HepG2 (cell line): ENCODE measurements at regions not wholly inside any gene's neighbourhood (a gene's known extent, or its start where the extent isn't known, plus 50 kb on each side); places are given as distances from the start of the nearest gene placed in this dataset.

Experiments used
- CHD4 ChIP-seq: fragments of 200-600 bp; sonication (generic); IDR thresholded peaks from 2 replicates; pipeline ENCODE4 v1.7.0; 2017; ENCODE audit warnings: mild to moderate bottlenecking, low read length, borderline replicate concordance
- MLLT10 ChIP-seq: sonication (generic); formaldehyde crosslinking; IDR thresholded peaks from 2 replicates; pipeline ENCODE4 v1.4.0; 2020; ENCODE audit warnings: missing genetic modification reagents
- RNF2 ChIP-seq: fragments of 450-650 bp; conservative IDR thresholded peaks from 2 replicates; pipeline ENCODE4 v1.6.1; 2016; ENCODE audit warnings: low read depth
- ZBTB4 ChIP-seq: sonication (generic); formaldehyde crosslinking; IDR thresholded peaks from 2 replicates; pipeline ENCODE4 v1.4.0; 2020; ENCODE audit warnings: missing genetic modification reagents, mild to moderate bottlenecking, borderline replicate concordance
- ZNF7 ChIP-seq: IDR thresholded peaks from 2 replicates; pipeline ENCODE4 v1.6.1; 2016; ENCODE audit warnings: missing biosample characterization, missing genetic modification reagents

GRCh38 chr10:21284301-21284700 lies 241.2 kb downstream of the SKIDA1 start:
- no peak for TF ChIP-seq CHD4
- TF ChIP-seq ZBTB4 (CRISPR knock-in tag) = no peak
- no peak for TF ChIP-seq MLLT10
- TF ChIP-seq ZNF7 (CRISPR knock-in tag) = no peak
- no peak for TF ChIP-seq RNF2
